ENCODE measurements at regions not wholly inside any gene's neighbourhood (a gene's known extent, or its start where the extent isn't known, plus 50 kb on each side); places are given as distances from the start of the nearest gene placed in this dataset.

DNA sequence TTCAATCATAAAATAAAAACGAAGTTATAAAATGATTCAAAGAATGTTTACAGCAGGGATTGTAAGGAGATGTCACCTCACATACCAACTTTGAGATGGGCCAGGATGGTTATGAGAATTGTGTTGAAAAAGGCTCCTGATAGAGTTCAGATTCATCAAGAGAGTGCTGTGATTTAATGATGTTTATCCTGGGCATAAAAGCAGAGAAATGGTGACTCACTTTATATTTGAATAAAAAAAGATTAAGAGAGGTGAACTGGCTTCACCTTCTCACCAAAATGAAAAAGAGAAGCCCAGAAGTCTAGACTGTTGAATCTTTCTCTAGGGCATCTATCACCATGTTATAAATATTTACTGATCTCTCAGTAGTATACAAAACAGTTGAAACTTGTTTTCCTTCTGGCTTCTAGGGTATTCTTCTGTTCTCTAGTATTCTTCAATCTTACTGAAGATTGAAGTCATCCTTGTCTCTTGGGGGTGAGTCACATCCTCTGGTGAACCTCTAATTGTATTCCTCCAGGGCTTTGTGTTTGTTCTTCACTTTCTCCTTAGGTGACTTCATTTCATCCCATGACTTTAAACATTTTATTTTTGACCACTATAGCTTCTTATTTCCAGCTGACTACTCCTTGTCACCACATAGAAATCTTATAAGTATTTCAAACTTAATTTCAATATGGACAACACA lies 1237.3 kb upstream of the C9orf72 start:
- CTCF ChIA-PET = no interaction called here
- Histone ChIP-seq H3K27ac (ENCODE audit: insufficient read depth, low read depth, low read length) (no peak overlapping the region), H3K9ac (replicated peaks; ENCODE audit: extremely low read depth, insufficient read depth, low read length) (no peak overlapping the region), H3K36me3 (ENCODE audit: control insufficient read depth in 2 of 2, extremely low read depth in 1 of 2, insufficient read depth in 2 of 2, low read length in 2 of 2) (no peaks in the 10 kb centered on the region), H3K9me3 (replicated peaks; ENCODE audit: control insufficient read depth, insufficient read depth, low read length) (no peaks in the 10 kb centered on the region), H2AFZ (ENCODE audit: low read depth, low read length) (no peak overlapping the region), H3K27me3 (ENCODE audit: control insufficient read depth in 2 of 2, insufficient read depth in 2 of 2, low read length in 2 of 2) (no peaks in the 10 kb centered on the region), H3K79me2 (ENCODE audit: control insufficient read depth, insufficient read depth, low read length) (no peaks in the 10 kb centered on the region), H3K4me3 (replicated peaks in 1 of 3; ENCODE audit: insufficient read depth in 1 of 3, low read depth in 1 of 3, low read length in 3 of 3) (no peak overlapping the region), H3K4me2 (ENCODE audit: insufficient read depth, low read length) (no peak overlapping the region), H3K4me1 (ENCODE audit: control insufficient read depth, extremely low read depth, insufficient read depth, low read length) (no peaks in the 10 kb centered on the region), H3K9me1 (replicated peaks; ENCODE audit: control insufficient read depth, extremely low read depth, insufficient read depth, low read length) (no peaks in the 10 kb centered on the region), H4K20me1 (replicated peaks; ENCODE audit: control insufficient read depth, extremely low read depth, insufficient read depth, low read length) (no peaks in the 10 kb centered on the region)
- dilution Hi-C loops (cut with MboI; ENCODE audit: extremely low pct_ligation_motif_present, low sequenced_read_pairs) (no loop called here), intact Hi-C loops (cut with micrococcal nuclease) (loop anchor here (10.0 kb wide), 1 partner anchor 644 kb away; no protein-coding TSS in a partner anchor)
- POLR2A ChIA-PET = no interaction called here
- FAIRE-seq = no peak
- no TSS peak for BruUV-seq (replicated peaks)
- no peak for DNase-seq (ENCODE audit: low read depth, low spot score)
- TF ChIP-seq, protein P1, sequence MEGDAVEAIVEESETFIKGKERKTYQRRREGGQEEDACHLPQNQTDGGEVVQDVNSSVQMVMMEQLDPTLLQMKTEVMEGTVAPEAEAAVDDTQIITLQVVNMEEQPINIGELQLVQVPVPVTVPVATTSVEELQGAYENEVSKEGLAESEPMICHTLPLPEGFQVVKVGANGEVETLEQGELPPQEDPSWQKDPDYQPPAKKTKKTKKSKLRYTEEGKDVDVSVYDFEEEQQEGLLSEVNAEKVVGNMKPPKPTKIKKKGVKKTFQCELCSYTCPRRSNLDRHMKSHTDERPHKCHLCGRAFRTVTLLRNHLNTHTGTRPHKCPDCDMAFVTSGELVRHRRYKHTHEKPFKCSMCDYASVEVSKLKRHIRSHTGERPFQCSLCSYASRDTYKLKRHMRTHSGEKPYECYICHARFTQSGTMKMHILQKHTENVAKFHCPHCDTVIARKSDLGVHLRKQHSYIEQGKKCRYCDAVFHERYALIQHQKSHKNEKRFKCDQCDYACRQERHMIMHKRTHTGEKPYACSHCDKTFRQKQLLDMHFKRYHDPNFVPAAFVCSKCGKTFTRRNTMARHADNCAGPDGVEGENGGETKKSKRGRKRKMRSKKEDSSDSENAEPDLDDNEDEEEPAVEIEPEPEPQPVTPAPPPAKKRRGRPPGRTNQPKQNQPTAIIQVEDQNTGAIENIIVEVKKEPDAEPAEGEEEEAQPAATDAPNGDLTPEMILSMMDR (IDR thresholded peaks at IDR 0.05; ENCODE audit: extremely low read depth in 1 of 2, insufficient read depth in 1 of 2, low read depth in 1 of 2, low read length in 2 of 2) = no peak
- TF ChIP-seq POLR2A (IDR thresholded peaks at IDR 0.05; ENCODE audit: low read depth, low read length) = no peak
- no peak for TF ChIP-seq POLR2AphosphoS5 (IDR thresholded peaks at IDR 0.05; ENCODE audit: insufficient read depth, low read depth, low read length)
- no peak for TF ChIP-seq GATA2 (IDR thresholded peaks at IDR 0.05; ENCODE audit: insufficient read depth, insufficient read length, low read depth, low read length)
- TF ChIP-seq EZH2 (IDR thresholded peaks at IDR 0.05; ENCODE audit: borderline replicate concordance, low read depth, low read length, severe bottlenecking) = no peak
- TF ChIP-seq, protein P2, sequence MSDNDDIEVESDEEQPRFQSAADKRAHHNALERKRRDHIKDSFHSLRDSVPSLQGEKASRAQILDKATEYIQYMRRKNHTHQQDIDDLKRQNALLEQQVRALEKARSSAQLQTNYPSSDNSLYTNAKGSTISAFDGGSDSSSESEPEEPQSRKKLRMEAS (IDR thresholded peaks at IDR 0.05; ENCODE audit: insufficient read depth, insufficient read length) = no peak
- no peak for TF ChIP-seq FOS (IDR thresholded peaks at IDR 0.05; ENCODE audit: borderline replicate concordance, insufficient read depth, low read length)
- no peak for TF ChIP-seq MYC (IDR thresholded peaks at IDR 0.05; ENCODE audit: low read depth, low read length)
- no peak for TF ChIP-seq JUN (IDR thresholded peaks at IDR 0.05; ENCODE audit: borderline replicate concordance, insufficient read depth, insufficient read length, low read depth)
